Peyer's patch (tissue), 4 donors: ENCODE measurements at regions not wholly inside any gene's neighbourhood (a gene's known extent, or its start where the extent isn't known, plus 50 kb on each side); places are given as distances from the start of the nearest gene placed in this dataset.
A peak's percentile ranks its signal among the peaks of the same experiment; 100 is the strongest.

ENCODE experiments used
- DNase-seq, 3 donors: peaks; one replicate each; pipeline ENCODE4 v3.0.0-alpha.2; 2017 to 2019
- H3K27ac ChIP-seq, 4 donors: fragments of 200-600 bp; sonication (generic); one replicate each; pipeline ENCODE4 v1.5.1; 2016 to 2019
- H3K27me3 ChIP-seq, 2 donors: fragments of 200-600 bp; sonication (generic); one replicate each; pipeline ENCODE4 v1.5.1; 2019
- H3K36me3 ChIP-seq, 3 donors: fragments of 200-600 bp; sonication (generic); one replicate each; pipeline ENCODE4 v1.5.1; 2016 to 2019
- H3K4me1 ChIP-seq, 4 donors: fragments of 200-600 bp; sonication (generic); one replicate each; pipeline ENCODE4 v1.5.1; 2016 to 2019
- H3K4me3 ChIP-seq, 4 donors: fragments of 200-600 bp; sonication (generic); 1 replicate in 3 of 4; 2 replicates in 1 of 4; pipeline ENCODE4 v1.5.1; 2016 to 2019; ENCODE audit warnings: mild to moderate bottlenecking in 1 of 4
- H3K9me3 ChIP-seq, 4 donors: fragments of 200-600 bp; sonication (generic); one replicate each; pipeline ENCODE4 v1.5.1; 2016 to 2019; ENCODE audit warnings: mild to moderate bottlenecking in 1 of 4
- POLR2A ChIP-seq, 2 donors: fragments of 450-650 bp; IDR thresholded peaks; one replicate each; pipeline ENCODE4 v1.5.1; 2017; ENCODE audit warnings: antibody characterized with exemption in 2 of 2, mild to moderate bottlenecking in 2 of 2, moderate library complexity in 2 of 2
- TF ChIP-seq, protein P1 (sequence below), 6 experiments: fragments of 450-650 bp in 4 of 6; fragments of 200-600 bp in 2 of 6; sonication (generic) in 1 of 6; IDR thresholded peaks; one replicate each; pipeline ENCODE4 v1.5.1; 2017 to 2019; ENCODE audit warnings: antibody characterized with exemption in 6 of 6, mild to moderate bottlenecking in 3 of 6, moderate library complexity in 1 of 6

DNA sequence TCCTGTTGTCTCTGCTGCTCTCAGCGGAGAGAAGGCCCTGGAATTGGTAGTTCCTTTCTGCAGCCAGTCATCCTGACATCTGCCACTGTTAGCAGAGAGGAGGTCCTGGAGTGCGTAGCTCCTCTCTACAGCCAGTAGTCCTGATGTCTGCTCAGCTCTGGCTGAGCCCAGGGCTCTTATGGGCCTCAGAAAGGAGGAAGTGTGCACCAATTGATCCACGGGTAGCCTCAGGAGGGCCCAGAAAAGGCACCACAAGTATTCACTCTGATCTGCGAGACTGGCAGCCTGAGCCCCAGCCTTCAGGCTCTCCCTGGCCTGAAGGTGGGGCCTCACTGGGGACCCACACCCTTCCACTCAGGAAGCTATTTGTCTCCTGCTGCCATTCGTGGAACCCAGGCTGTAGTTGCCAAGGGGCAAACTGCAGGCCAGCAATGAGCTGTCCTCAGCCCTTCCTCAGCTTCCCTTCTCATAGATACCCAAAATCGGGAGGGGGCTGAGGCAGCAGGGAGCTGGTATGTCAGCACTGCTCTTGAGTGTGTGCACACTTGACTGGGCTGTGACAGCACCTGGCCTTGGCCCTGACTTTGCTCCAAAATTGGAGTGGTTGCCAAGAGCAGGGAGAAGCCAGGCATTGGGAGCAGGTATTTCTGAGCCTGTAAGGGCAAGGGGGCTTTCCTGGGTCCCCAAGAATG lies 1049.5 kb upstream of the ACO1 start:
- Histone ChIP-seq H3K36me3 (no peaks in the 10 kb centered on the region), H3K4me3 (no peak overlapping the region), H3K9me3 (peaks cover 0 to 7% (median 0%) of the 10 kb centered on the region in 4 donors), H3K27me3 (no peaks in the 10 kb centered on the region), H3K4me1 (no peaks in the 10 kb centered on the region), H3K27ac (peak overlapping the region; percentile 35 to 60 (median 54))
- no peak for TF ChIP-seq POLR2A (IDR thresholded peaks at IDR 0.05)
- TF ChIP-seq, protein P1, sequence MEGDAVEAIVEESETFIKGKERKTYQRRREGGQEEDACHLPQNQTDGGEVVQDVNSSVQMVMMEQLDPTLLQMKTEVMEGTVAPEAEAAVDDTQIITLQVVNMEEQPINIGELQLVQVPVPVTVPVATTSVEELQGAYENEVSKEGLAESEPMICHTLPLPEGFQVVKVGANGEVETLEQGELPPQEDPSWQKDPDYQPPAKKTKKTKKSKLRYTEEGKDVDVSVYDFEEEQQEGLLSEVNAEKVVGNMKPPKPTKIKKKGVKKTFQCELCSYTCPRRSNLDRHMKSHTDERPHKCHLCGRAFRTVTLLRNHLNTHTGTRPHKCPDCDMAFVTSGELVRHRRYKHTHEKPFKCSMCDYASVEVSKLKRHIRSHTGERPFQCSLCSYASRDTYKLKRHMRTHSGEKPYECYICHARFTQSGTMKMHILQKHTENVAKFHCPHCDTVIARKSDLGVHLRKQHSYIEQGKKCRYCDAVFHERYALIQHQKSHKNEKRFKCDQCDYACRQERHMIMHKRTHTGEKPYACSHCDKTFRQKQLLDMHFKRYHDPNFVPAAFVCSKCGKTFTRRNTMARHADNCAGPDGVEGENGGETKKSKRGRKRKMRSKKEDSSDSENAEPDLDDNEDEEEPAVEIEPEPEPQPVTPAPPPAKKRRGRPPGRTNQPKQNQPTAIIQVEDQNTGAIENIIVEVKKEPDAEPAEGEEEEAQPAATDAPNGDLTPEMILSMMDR (IDR thresholded peaks at IDR 0.05), result no peak
- DNase-seq, result no peak

DNA sequence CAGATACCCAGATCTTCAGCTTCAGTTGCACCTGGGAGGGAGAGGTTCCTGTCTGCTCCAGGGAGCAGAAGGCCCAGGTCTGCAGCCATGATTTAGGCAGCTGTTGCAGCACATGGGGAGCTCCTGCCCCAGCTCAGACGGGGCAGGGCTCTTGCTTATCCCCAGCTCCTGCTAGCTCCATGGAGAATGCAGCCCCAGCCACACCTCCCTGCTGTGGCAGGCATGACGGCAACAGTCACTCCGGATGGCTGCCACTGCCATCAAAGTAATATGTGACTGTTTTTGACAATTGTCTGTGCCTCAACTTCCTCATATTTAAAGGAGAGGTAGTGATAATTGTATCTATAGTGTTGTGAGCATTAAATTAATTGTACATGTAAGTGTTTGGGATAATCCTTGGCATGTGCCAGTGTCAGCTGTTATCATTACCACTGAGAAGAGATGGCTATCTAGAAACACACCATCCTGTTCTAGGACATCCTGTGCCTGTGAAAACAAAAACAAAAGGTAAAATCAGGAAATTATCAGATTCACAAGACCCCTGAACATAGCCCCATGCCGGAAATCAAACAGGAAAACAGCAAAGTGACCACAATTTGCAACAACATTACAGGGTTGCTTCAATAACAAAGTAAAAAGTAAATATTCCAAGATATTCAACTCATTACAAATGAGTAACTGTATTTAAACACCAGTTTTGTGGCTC lies 1048.8 kb upstream of the ACO1 start:
- H3K4me1 ChIP-seq, result no peaks in the 10 kb centered on the region
- H3K9me3 ChIP-seq, result peaks cover 0 to 7% (median 0%) of the 10 kb centered on the region in 4 donors
- no peaks in the 10 kb centered on the region for H3K27me3 ChIP-seq
- no peaks in the 10 kb centered on the region for H3K36me3 ChIP-seq
- peak in 1 of 3 donors; percentile 24 for DNase-seq
- H3K27ac ChIP-seq, result peak overlapping the region; percentile 35 to 60 (median 54)
- no peak overlapping the region for H3K4me3 ChIP-seq
- TF ChIP-seq, protein P1 (IDR thresholded peaks at IDR 0.05), result no peak
- no peak for TF ChIP-seq POLR2A (IDR thresholded peaks at IDR 0.05)

DNA sequence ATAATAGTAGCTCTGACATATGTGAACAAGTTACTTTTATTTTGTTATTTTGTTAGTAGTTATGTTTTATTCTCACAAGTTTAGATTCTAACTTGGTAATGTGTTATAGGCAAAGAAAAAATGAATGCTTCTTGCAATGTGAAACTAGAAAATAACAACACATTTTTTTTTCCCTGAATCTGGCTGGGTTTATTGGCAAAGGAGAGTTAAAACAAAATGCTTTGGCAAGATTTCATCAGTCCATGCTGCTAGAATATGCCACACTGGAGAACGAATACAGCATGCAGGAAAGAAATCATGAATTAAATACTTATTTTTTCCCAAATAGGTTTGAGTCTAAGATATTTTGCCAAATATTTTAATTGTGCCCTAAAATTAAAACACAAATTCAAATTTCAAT lies 1048.1 kb upstream of the ACO1 start:
- TF ChIP-seq, protein P1 (IDR thresholded peaks at IDR 0.05), result no peak
- TF ChIP-seq POLR2A (IDR thresholded peaks at IDR 0.05), result no peak
- peaks cover 0 to 7% (median 0%) of the 10 kb centered on the region in 4 donors for H3K9me3 ChIP-seq
- H3K27ac ChIP-seq, result peak overlapping the region; percentile 29 to 59 (median 36)
- no peaks in the 10 kb centered on the region for H3K27me3 ChIP-seq
- H3K36me3 ChIP-seq, result no peaks in the 10 kb centered on the region
- no peaks in the 10 kb centered on the region for H3K4me1 ChIP-seq
- H3K4me3 ChIP-seq, result no peak overlapping the region
- DNase-seq, result no peak

DNA sequence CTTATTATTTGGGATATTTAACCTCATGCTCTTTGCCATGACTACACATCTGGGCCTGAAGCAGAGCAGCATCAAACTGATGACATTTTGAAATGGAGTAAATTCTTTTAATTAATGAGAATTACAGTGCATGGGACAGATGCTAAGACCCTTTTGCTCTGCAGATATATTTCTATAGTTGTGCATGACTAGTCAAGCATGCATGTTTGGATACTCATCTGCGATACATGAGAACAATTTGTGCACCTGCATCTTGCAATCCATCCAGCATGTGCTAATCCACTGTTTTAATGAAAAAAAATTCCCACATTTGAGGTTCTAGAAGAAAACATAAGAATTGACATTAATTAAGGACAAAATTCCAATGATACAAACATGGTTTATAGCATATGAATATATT lies 1047.6 kb upstream of the ACO1 start:
- Histone ChIP-seq H3K27me3 (no peaks in the 10 kb centered on the region), H3K4me3 (no peak overlapping the region), H3K4me1 (no peaks in the 10 kb centered on the region), H3K27ac (peak overlapping the region in 3 of 4 donors; percentile 35 to 59 (median 36)), H3K36me3 (no peaks in the 10 kb centered on the region), H3K9me3 (peaks cover 0 to 7% (median 0%) of the 10 kb centered on the region in 4 donors)
- no peak for TF ChIP-seq POLR2A (IDR thresholded peaks at IDR 0.05)
- TF ChIP-seq, protein P1 (IDR thresholded peaks at IDR 0.05), result no peak
- DNase-seq, result no peak

DNA sequence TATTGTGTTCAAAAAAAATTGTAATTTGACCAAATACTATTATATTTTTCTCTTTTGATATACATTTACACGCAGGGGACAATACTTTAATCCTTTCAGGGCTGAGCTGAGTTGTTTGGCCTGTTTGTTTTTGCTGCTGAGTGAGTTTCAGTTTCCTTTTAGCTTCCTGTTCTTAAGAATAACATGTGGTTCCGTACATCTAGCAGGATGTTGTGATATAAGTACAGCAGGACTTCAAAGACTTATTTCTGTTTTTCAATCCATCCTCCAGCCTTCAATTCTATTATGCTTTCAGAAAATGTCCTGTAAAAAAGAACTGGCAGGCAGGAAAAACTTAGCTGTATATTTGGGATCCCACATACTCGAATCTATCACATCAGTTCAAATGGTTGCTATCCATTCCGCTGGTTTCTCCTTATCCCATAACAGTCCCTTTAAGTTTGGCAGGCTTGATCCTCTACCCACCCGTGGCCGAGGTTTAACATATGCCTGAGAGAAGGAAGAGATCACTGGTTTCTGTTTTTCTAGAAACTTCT lies 1037.3 kb upstream of the ACO1 start:
- DNase-seq, result peak in 1 of 3 donors; percentile 41
- no peaks in the 10 kb centered on the region for H3K36me3 ChIP-seq
- H3K27ac ChIP-seq, result peak overlapping the region; percentile 60 to 75 (median 65)
- H3K4me1 ChIP-seq, result peaks cover 0 to 19% (median 0%) of the 10 kb centered on the region in 4 donors
- no peaks in the 10 kb centered on the region for H3K9me3 ChIP-seq
- no peak for TF ChIP-seq POLR2A (IDR thresholded peaks at IDR 0.05)
- TF ChIP-seq, protein P1 (IDR thresholded peaks at IDR 0.05), result no peak
- H3K27me3 ChIP-seq, result no peaks in the 10 kb centered on the region
- H3K4me3 ChIP-seq, result no peak overlapping the region
